ACHN (cell line): ENCODE measurements at regions not wholly inside any gene's neighbourhood (a gene's known extent, or its start where the extent isn't known, plus 50 kb on each side); places are given as distances from the start of the nearest gene placed in this dataset.
"Not testable (repeated sequence)": the region's sequence is repeated elsewhere in the genome, so short reads cannot be mapped to it uniquely, and the experiment has no call there.

ENCODE experiments used
- DNase-seq: peaks from one replicate; pipeline ENCODE4 v3.0.0-alpha.2; 2015
- in situ Hi-C: cut with HindIII; loops from 2 replicates; pipeline ENCODE4 v1.10.0; 2017; ENCODE audit warnings: low sequenced_read_pairs, low pct_ligation_motif_present, low pct_unique_long_range_greater_than_20kb

DNA sequence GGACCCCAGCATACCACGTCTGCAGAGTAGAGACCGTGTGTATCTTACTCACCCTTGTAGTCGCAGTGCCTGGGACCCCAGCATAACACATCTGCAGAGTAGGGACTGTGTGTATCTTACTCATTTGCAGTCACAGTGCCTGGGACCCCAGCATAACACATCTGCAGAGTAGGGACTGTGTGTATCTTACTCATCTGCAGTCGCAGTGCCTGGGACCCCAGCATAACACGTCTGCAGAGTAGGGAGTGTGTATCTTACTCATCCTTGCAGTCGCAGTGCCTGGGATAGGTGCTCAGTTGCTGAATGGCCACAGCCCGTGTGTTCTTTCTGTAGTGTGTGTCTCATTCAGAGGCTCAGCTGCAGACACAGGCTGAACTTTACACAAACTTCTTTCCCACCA is 71.4 kb upstream of the FRG1 start:
- in situ Hi-C loops: no loop called here
- DNase-seq: no peak

DNA sequence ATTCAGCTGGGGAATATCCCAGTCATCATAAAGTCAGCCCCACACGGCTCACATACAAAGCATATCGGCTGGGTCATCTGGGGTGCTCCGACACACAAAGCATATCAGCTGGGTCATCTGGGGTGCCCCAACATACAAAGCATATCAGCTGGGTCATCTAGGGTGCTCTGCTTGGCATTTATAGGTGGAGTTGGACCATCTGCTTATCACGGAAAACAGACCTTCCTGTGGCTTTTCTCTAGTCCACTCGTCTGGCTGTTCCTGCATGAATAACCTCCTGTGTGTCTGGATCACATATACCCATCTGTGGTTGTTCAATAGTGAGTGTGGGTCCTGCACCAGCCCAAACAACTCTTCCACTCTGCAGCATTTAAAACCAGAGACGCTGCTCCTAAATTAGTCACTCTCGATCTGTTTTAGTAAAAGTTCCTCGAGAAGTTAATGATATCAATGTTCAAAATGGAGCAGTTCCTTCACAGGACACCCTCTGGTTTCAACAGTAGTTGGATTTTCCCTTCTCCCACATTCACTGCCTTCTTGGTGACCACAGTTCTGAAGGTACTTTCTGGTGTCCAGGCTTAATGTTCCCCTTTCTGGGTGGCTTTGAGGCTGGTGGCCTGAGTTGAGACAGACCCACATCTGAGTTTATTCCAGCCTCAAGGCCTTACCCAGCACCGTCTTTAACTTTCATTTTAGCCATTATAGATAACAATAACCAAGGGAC is 70.0 kb upstream of the FRG1 start:
- in situ Hi-C loops: no loop called here
- no peak for DNase-seq

DNA sequence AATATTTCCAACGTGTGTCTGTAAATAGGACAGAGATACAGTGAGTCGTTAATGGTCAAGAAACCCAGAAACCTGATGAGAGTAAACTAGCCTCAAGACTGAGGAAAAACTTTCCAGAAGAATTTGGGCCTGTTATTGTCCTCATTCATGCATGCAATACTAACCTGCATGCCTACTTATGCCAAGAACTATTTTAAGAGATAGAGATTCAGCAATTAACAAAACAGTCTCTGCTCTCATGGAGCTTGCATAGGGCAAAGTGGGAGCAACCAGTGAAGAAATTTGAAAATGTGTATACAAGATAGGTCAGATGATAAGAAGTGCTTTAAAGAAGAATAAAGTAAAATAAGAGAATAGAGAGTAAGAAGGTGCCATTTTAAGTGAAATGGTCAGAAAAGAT is 66.1 kb upstream of the FRG1 start:
- in situ Hi-C loops: no loop called here

DNA sequence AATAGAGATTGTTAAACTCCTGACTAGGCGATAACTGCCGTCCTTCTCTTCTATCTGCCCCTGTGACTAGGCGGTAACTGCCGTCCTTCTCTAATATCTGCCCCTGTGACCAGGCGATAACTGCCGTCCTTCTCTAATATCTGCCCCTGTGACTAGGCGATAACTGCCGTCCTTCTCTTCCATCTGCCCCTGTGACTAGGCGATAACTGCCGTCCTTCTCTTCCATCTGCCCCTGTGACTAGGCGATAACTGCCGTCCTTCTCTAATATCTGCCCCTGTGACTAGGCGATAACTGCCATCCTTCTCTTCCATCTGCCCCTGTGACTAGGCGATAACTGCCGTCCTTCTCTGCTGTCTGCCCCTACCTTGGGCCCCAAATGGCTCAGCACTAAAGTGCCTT is 59.5 kb upstream of the FRG1 start:
- in situ Hi-C loops: not testable (repeated sequence)
- DNase-seq: peak; percentile 0

More for the DNA sequence above, 66.1 kb upstream of the FRG1 start:
- DNase-seq: no peak

DNA sequence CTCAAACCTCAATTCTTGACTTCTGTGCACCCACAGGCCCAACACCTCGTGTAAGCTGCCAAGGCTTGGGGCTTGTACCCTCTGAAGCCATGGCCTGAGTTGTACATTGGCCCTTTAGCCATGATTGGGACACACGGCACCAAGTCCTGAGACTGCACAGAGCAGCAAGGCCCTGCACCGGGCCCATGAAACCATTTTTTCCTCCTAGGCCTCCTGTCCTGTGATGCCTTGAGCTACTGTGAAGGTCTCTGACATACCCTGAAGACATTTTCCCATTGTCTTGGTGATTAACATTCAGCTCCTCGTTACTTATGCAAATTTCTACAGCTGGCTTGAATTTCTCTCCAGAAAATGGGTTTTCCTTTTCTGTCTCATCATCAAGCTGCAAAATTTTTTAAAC is 52.3 kb upstream of the FRG1 start:
- in situ Hi-C loops: not testable (repeated sequence)

More for the DNA sequence above, 52.3 kb upstream of the FRG1 start:
- DNase-seq: not testable (repeated sequence)
